Breast epithelium (tissue), 3 donors: ENCODE measurements at regions not wholly inside any gene's neighbourhood (a gene's known extent, or its start where the extent isn't known, plus 50 kb on each side); places are given as distances from the start of the nearest gene placed in this dataset.

Source experiments
- CTCF ChIP-seq, 3 donors: fragments of 450-650 bp; IDR thresholded peaks; one replicate each; pipeline ENCODE4 v1.5.1; 2016 to 2017; ENCODE audit warnings: antibody characterized with exemption in 3 of 3, mild to moderate bottlenecking in 3 of 3, moderate library complexity in 3 of 3
- POLR2AphosphoS5 ChIP-seq, 3 donors: sonication (generic); formaldehyde crosslinking; IDR thresholded peaks; one replicate each; pipeline ENCODE4 v1.6.1; 2017; ENCODE audit warnings: antibody characterized with exemption in 3 of 3

GRCh38 chr5:77937015-77937908 is 161.1 kb upstream of the TBCA start:
- TF ChIP-seq CTCF (IDR thresholded peaks at IDR 0.05) (no peak), POLR2AphosphoS5 (IDR thresholded peaks at IDR 0.05) (no peak)
